Spleen (tissue), 11 donors: ENCODE measurements at regions not wholly inside any gene's neighbourhood (a gene's known extent, or its start where the extent isn't known, plus 50 kb on each side); places are given as distances from the start of the nearest gene placed in this dataset.

Experiments
- DNase-seq: peaks from one replicate; pipeline ENCODE4 v3.0.0-alpha.2; 2020
- H3K27ac ChIP-seq, 8 donors: fragments of 200-600 bp; sonication (generic) in 7 of 8; 1 replicate in 4 of 8; 2 replicates in 4 of 8; pipeline versions ENCODE4 v1.5.0 to v1.8.0; 2016 to 2021; ENCODE audit warnings: inconsistent platforms in 4 of 8, mild to moderate bottlenecking in 4 of 8, moderate library complexity in 1 of 8
- H3K27me3 ChIP-seq, 7 donors: fragments of 200-600 bp; sonication (generic) in 6 of 7; replicated peaks in 1 of 7; 1 replicate in 4 of 7; 2 replicates in 3 of 7; pipeline versions ENCODE4 v1.5.0 to v1.8.0; 2016 to 2021; ENCODE audit warnings: inconsistent platforms in 3 of 7, mild to moderate bottlenecking in 1 of 7
- H3K36me3 ChIP-seq, 6 donors: fragments of 200-600 bp; sonication (generic) in 5 of 6; 1 replicate in 4 of 6; 2 replicates in 2 of 6; pipeline versions ENCODE4 v1.5.0 to v1.8.0; 2016 to 2021; ENCODE audit warnings: inconsistent platforms in 2 of 6
- H3K4me1 ChIP-seq, 6 donors: fragments of 200-600 bp; sonication (generic) in 5 of 6; 1 replicate in 3 of 6; 2 replicates in 3 of 6; pipeline versions ENCODE4 v1.5.0 to v1.8.0; 2016 to 2021; ENCODE audit warnings: inconsistent platforms in 3 of 6
- H3K4me3 ChIP-seq, 8 donors: fragments of 200-600 bp; sonication (generic) in 7 of 8; 1 replicate in 4 of 8; 2 replicates in 4 of 8; pipeline versions ENCODE4 v1.5.0 to v1.8.0; 2016 to 2021; ENCODE audit warnings: inconsistent platforms in 4 of 8, mild to moderate bottlenecking in 4 of 8, moderate library complexity in 2 of 8
- H3K9me3 ChIP-seq, 8 donors: fragments of 200-600 bp; sonication (generic) in 7 of 8; 1 replicate in 4 of 8; 2 replicates in 4 of 8; pipeline versions ENCODE4 v1.5.0 to v1.8.0; 2016 to 2021; ENCODE audit warnings: inconsistent platforms in 4 of 8
- POLR2A ChIP-seq, 3 donors: fragments of 450-650 bp; IDR thresholded peaks; one replicate each; pipeline ENCODE4 v1.5.1; 2017; ENCODE audit warnings: antibody characterized with exemption in 3 of 3, mild to moderate bottlenecking in 1 of 3
- POLR2AphosphoS5 ChIP-seq, 3 donors: sonication (generic); formaldehyde crosslinking; IDR thresholded peaks; one replicate each; pipeline ENCODE4 v1.5.1; 2017; ENCODE audit warnings: antibody characterized with exemption in 3 of 3
- WGBS, 5 donors: extraction: QIAGEN DNeasy Blood & Tissue Kit in 3 of 5; methylation state at CpG; one replicate each; pipeline versions ENCODE4 v1.1.5 to v1.1.7; 2013 to 2018; 5-methylcytosine and 5-hydroxymethylcytosine counted together
- intact Hi-C: fragments of 100-400 bp; cut with DNase I; formaldehyde crosslinking; loops from one replicate; pipeline ENCODE4 v1.15.0; 2023; ENCODE audit warnings: low total_unique reads
- TF ChIP-seq, protein P1 (sequence below), 11 experiments: fragments of 200-600 bp in 7 of 11; fragments of 450-650 bp in 4 of 11; sonication (generic) in 4 of 11; IDR thresholded peaks in 8 of 11; conservative IDR thresholded peaks in 3 of 11; 1 replicate in 7 of 11; 2 replicates in 4 of 11; pipeline versions ENCODE4 v1.4.0 to v1.8.0; 2016 to 2021; ENCODE audit warnings: antibody characterized with exemption in 11 of 11, inconsistent platforms in 4 of 11, mild to moderate bottlenecking in 1 of 11
- donor health status: healthy with polysubstance abuse.
- donor health status: DM: no; HTN: no; CAD: no; lungs with moderate emphysema.
- donor health status: DM: no; HTN: no; CAD: no.
- donor health status: Bipolar disorder and iron deficiency.
- donor health status: healthy.
- donor health status: DM: no; HTN: no; CAD: no.
- donor health status: DM: yes; HTN: yes; CAD: no.

DNA sequence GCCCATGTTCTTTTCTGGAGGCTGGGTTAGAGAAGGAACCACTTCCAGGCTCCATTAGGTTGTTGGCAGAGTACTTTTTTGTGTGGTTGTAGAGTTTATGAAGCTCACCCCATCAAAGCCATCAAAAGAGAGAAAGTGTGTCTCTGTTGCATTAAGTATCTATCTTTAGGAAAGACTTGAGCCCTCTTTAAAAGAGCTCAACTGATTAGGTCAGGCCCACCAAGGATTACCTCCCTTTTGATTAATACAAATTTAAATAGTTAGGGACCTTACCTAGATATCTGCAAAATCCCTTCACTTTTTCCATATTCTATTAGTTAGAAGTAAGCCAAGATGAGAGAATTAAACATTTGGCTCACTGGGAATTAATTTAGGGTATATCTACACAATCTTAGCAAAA, 460.4 kb downstream of the PPARGC1A start:
- intact Hi-C loops = no loop called here
- Histone ChIP-seq H3K9me3 (peaks cover 0 to 9% (median 0%) of the 10 kb centered on the region in 8 donors), H3K27ac (no peak overlapping the region), H3K36me3 (no peaks in the 10 kb centered on the region), H3K4me1 (no peaks in the 10 kb centered on the region), H3K4me3 (no peak overlapping the region), H3K27me3 (no peaks in the 10 kb centered on the region)
- no peak for DNase-seq
- TF ChIP-seq POLR2A (IDR thresholded peaks at IDR 0.05) (no peak), POLR2AphosphoS5 (IDR thresholded peaks at IDR 0.05) (no peak)
- TF ChIP-seq, protein P1, sequence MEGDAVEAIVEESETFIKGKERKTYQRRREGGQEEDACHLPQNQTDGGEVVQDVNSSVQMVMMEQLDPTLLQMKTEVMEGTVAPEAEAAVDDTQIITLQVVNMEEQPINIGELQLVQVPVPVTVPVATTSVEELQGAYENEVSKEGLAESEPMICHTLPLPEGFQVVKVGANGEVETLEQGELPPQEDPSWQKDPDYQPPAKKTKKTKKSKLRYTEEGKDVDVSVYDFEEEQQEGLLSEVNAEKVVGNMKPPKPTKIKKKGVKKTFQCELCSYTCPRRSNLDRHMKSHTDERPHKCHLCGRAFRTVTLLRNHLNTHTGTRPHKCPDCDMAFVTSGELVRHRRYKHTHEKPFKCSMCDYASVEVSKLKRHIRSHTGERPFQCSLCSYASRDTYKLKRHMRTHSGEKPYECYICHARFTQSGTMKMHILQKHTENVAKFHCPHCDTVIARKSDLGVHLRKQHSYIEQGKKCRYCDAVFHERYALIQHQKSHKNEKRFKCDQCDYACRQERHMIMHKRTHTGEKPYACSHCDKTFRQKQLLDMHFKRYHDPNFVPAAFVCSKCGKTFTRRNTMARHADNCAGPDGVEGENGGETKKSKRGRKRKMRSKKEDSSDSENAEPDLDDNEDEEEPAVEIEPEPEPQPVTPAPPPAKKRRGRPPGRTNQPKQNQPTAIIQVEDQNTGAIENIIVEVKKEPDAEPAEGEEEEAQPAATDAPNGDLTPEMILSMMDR (IDR thresholded peaks at IDR 0.05 in 8 of 11, conservative IDR thresholded peaks at IDR 0.05 in 3 of 11) = no peak

DNA sequence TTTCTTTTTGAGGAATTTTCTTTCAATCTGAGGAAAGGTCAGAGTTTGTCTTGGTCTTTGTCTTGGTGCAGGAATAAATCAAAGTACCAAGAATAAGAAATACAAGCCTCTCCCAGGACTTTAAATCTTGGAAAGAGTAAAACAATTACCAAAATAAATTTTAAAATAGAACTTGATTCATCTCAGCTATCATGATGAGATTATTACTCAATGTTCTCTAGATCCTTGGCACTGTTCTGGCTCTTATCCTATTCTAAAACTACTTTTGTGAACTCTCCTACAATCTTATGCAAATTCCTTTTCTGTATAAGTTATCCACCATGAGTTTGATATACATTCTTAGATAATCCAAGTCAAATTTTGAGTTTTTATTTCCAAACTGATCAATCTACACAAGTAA, 464.3 kb downstream of the PPARGC1A start:
- intact Hi-C loops = no loop called here
- DNase-seq = no peak

DNA sequence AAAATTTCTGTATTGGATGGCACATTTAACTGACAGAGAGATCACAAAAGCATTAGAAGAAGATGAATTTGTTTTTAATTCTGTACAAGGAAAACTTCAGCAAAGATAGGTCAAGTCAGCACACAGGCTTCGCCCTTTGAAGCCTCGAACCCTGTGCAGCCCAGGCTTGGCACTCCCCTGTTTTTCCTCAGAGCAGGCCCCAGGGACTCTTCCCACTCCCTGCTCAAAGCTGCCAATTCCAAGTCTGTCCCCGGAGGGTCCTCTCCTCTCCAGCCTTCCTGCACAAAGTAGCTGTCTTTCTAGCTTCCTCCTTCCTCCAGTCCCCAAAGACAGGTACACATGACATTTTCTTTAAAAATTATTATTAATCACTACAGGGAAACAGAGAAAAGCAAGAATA, 466.3 kb downstream of the PPARGC1A start:
- H3K27ac ChIP-seq = no peak overlapping the region
- H3K4me1 ChIP-seq = no peaks in the 10 kb centered on the region
- no peaks in the 10 kb centered on the region for H3K36me3 ChIP-seq
- 53 to 73% (median 69%) methylated on average over 3 of the region's 3 CpGs for WGBS, 5 donors
- TF ChIP-seq, protein P1 (IDR thresholded peaks at IDR 0.05 in 8 of 11, conservative IDR thresholded peaks at IDR 0.05 in 3 of 11) = no peak
- TF ChIP-seq POLR2A (IDR thresholded peaks at IDR 0.05) = no peak
- TF ChIP-seq POLR2AphosphoS5 (IDR thresholded peaks at IDR 0.05) = no peak
- DNase-seq = no peak
- H3K27me3 ChIP-seq = no peaks in the 10 kb centered on the region
- H3K9me3 ChIP-seq = peaks cover 0 to 13% (median 3%) of the 10 kb centered on the region in 8 donors
- intact Hi-C loops = no loop called here
- no peak overlapping the region for H3K4me3 ChIP-seq

More for the DNA sequence above, 464.3 kb downstream of the PPARGC1A start:
- H3K36me3 ChIP-seq = no peaks in the 10 kb centered on the region
- H3K4me3 ChIP-seq = no peak overlapping the region
- H3K9me3 ChIP-seq = peaks cover 0 to 9% (median 0%) of the 10 kb centered on the region in 8 donors
- no peaks in the 10 kb centered on the region for H3K4me1 ChIP-seq
- no peak overlapping the region for H3K27ac ChIP-seq
- no peak for TF ChIP-seq POLR2A (IDR thresholded peaks at IDR 0.05)
- TF ChIP-seq POLR2AphosphoS5 (IDR thresholded peaks at IDR 0.05) = no peak
- TF ChIP-seq, protein P1 (IDR thresholded peaks at IDR 0.05 in 8 of 11, conservative IDR thresholded peaks at IDR 0.05 in 3 of 11) = no peak
- no peaks in the 10 kb centered on the region for H3K27me3 ChIP-seq

DNA sequence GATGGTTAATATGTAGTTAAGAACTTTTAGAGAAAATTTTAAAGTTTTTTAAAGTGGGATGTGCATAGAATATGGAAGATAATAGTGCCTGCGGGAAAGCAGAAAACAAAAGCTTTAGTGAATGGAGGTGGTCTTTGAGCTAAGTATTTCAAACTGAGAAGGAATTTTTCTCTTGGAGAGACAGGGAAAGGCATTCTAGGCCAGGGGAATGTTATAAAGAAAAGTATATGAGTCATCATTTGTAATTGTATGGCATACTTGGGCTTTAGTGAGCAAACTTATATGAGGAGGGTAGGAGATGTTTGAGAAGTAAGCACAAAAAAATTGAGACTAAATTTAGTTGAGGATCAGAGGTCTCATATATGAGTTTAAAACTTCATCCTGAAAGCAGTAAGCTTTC, 467.0 kb downstream of the PPARGC1A start:
- no peaks in the 10 kb centered on the region for H3K36me3 ChIP-seq
- no peaks in the 10 kb centered on the region for H3K27me3 ChIP-seq
- peaks cover 0 to 13% (median 3%) of the 10 kb centered on the region in 8 donors for H3K9me3 ChIP-seq
- H3K4me1 ChIP-seq = no peaks in the 10 kb centered on the region
- 85 to 92% (median 91%) methylated on average over 1 of the region's 1 CpG for WGBS, 5 donors
- intact Hi-C loops = no loop called here
- DNase-seq = no peak
- H3K4me3 ChIP-seq = no peak overlapping the region
- H3K27ac ChIP-seq = no peak overlapping the region
- TF ChIP-seq POLR2AphosphoS5 (IDR thresholded peaks at IDR 0.05) (no peak), POLR2A (IDR thresholded peaks at IDR 0.05) (no peak)
- TF ChIP-seq, protein P1 (IDR thresholded peaks at IDR 0.05 in 8 of 11, conservative IDR thresholded peaks at IDR 0.05 in 3 of 11) = no peak
